Prostate gland (tissue), 2 donors: ENCODE measurements at regions not wholly inside any gene's neighbourhood (a gene's known extent, or its start where the extent isn't known, plus 50 kb on each side); places are given as distances from the start of the nearest gene placed in this dataset.

Source experiments
- DNase-seq: peaks from one replicate; pipeline ENCODE4 v3.0.0-alpha.2; 2019; ENCODE audit warnings: low spot score
- H3K27ac ChIP-seq, 2 donors: fragments of 200-600 bp; sonication (generic); 2 replicates each; pipeline ENCODE4 v1.5.1; 2017 to 2019
- H3K27me3 ChIP-seq: fragments of 200-600 bp; sonication (generic); replicated peaks from 2 replicates; pipeline ENCODE4 v1.5.1; 2019; ENCODE audit not compliant: insufficient read depth
- H3K36me3 ChIP-seq, 2 donors: fragments of 200-600 bp; sonication (generic); 1 replicate in 1 of 2; 2 replicates in 1 of 2; pipeline versions ENCODE4 v1.5.1 to v1.8.1; 2017 to 2019
- H3K4me1 ChIP-seq: fragments of 200-600 bp; sonication (generic); replicated peaks from 2 replicates; pipeline ENCODE4 v1.5.1; 2019
- H3K4me3 ChIP-seq, 2 donors: fragments of 200-600 bp; sonication (generic); 2 replicates each; pipeline ENCODE4 v1.5.1; 2017 to 2019
- H3K9me3 ChIP-seq: fragments of 200-600 bp; sonication (generic); 2 replicates; pipeline ENCODE4 v1.5.1; 2017
- CTCF ChIP-seq, 4 experiments: fragments of 200-600 bp in 2 of 4; fragments of 450-650 bp in 2 of 4; sonication (generic) in 2 of 4; IDR thresholded peaks; 1 replicate in 3 of 4; 2 replicates in 1 of 4; pipeline ENCODE4 v1.5.1; 2016 to 2019; ENCODE audit warnings: antibody characterized with exemption in 4 of 4, mild to moderate bottlenecking in 2 of 4, moderate library complexity in 2 of 4
- POLR2A ChIP-seq: fragments of 450-650 bp; IDR thresholded peaks from one replicate; pipeline ENCODE4 v1.6.1; 2016; ENCODE audit warnings: antibody characterized with exemption, mild to moderate bottlenecking
- POLR2AphosphoS5 ChIP-seq: sonication (generic); formaldehyde crosslinking; IDR thresholded peaks from one replicate; pipeline ENCODE4 v1.6.1; 2017; ENCODE audit warnings: antibody characterized with exemption
- WGBS: methylation state at CpG from one replicate; pipeline ENCODE4 v1.1.5; 2018; 5-methylcytosine and 5-hydroxymethylcytosine counted together
- intact Hi-C: fragments of 100-400 bp; cut with DNase I; formaldehyde crosslinking; loops from one replicate; pipeline ENCODE4 v1.14.2; 2022

GRCh38 chr1:212525479-212526110 lies 83.0 kb upstream of the ATF3 start:
- Histone ChIP-seq H3K4me3 (no peak overlapping the region), H3K9me3 (no peaks in the 10 kb centered on the region), H3K36me3 (no peaks in the 10 kb centered on the region), H3K4me1 (no peaks in the 10 kb centered on the region), H3K27ac (no peak overlapping the region), H3K27me3 (no peaks in the 10 kb centered on the region)
- 65% methylated on average over 7 of the region's 7 CpGs for WGBS
- intact Hi-C loops: no loop called here
- DNase-seq: no peak
- TF ChIP-seq CTCF (IDR thresholded peaks at IDR 0.05) (no peak), POLR2AphosphoS5 (no peak), POLR2A (no peak)

GRCh38 chr1:212526111-212526491 lies 82.5 kb upstream of the ATF3 start:
- no peak for TF ChIP-seq POLR2A
- no peak for TF ChIP-seq POLR2AphosphoS5
- TF ChIP-seq CTCF (IDR thresholded peaks at IDR 0.05): no peak
- no peak for DNase-seq
- intact Hi-C loops: no loop called here
- H3K4me3 ChIP-seq: no peak overlapping the region
- no peaks in the 10 kb centered on the region for H3K4me1 ChIP-seq
- no peaks in the 10 kb centered on the region for H3K9me3 ChIP-seq
- H3K27ac ChIP-seq: no peak overlapping the region
- no peaks in the 10 kb centered on the region for H3K27me3 ChIP-seq
- WGBS: 92% methylated on average over 5 of the region's 5 CpGs
- H3K36me3 ChIP-seq: no peaks in the 10 kb centered on the region

GRCh38 chr1:212528501-212528900 lies 80.1 kb upstream of the ATF3 start:
- Histone ChIP-seq H3K4me3 (no peak overlapping the region), H3K27ac (no peak overlapping the region), H3K36me3 (no peaks in the 10 kb centered on the region), H3K9me3 (no peaks in the 10 kb centered on the region), H3K4me1 (no peaks in the 10 kb centered on the region), H3K27me3 (no peaks in the 10 kb centered on the region)
- no peak for DNase-seq
- 88% methylated on average over 1 of the region's 1 CpG for WGBS
- intact Hi-C loops: no loop called here
- TF ChIP-seq CTCF (IDR thresholded peaks at IDR 0.05) (no peak), POLR2AphosphoS5 (no peak), POLR2A (no peak)

GRCh38 chr1:212529211-212529741 lies 79.3 kb upstream of the ATF3 start:
- Histone ChIP-seq H3K27me3 (no peaks in the 10 kb centered on the region), H3K36me3 (no peaks in the 10 kb centered on the region), H3K4me3 (no peak overlapping the region), H3K27ac (no peak overlapping the region), H3K4me1 (no peaks in the 10 kb centered on the region), H3K9me3 (no peaks in the 10 kb centered on the region)
- 25% methylated on average over 6 of the region's 6 CpGs for WGBS
- intact Hi-C loops: no loop called here
- TF ChIP-seq CTCF (IDR thresholded peaks at IDR 0.05) (no peak), POLR2AphosphoS5 (no peak), POLR2A (no peak)
- DNase-seq: no peak

GRCh38 chr1:212531267-212531666 lies 77.3 kb upstream of the ATF3 start:
- H3K36me3 ChIP-seq: no peaks in the 10 kb centered on the region
- DNase-seq: no peak
- TF ChIP-seq POLR2AphosphoS5 (no peak), CTCF (IDR thresholded peaks at IDR 0.05) (no peak), POLR2A (no peak)
- H3K27ac ChIP-seq: no peak overlapping the region
- no peaks in the 10 kb centered on the region for H3K9me3 ChIP-seq
- H3K4me1 ChIP-seq: no peaks in the 10 kb centered on the region
- intact Hi-C loops: no loop called here
- 52% methylated on average over 3 of the region's 3 CpGs for WGBS
- H3K27me3 ChIP-seq: no peaks in the 10 kb centered on the region
- no peak overlapping the region for H3K4me3 ChIP-seq
